ENCODE measurements at regions not wholly inside any gene's neighbourhood (a gene's known extent, or its start where the extent isn't known, plus 50 kb on each side); places are given as distances from the start of the nearest gene placed in this dataset.
"Not testable (repeated sequence)": the region's sequence is repeated elsewhere in the genome, so short reads cannot be mapped to it uniquely, and the experiment has no call there.

- no peak for DNase-seq
Observed at GRCh38 chr17:33572615-33573014, 279.5 kb upstream of the ASIC2 start.

GRCh38 chr17:33574942-33575445, 281.9 kb upstream of the ASIC2 start:
- no peak for DNase-seq

GRCh38 chr17:33579740-33580139, 286.6 kb upstream of the ASIC2 start:
- DNase-seq, result not testable (repeated sequence)

- DNase-seq, result no peak
Observed at GRCh38 chr17:33580215-33580614, 287.1 kb upstream of the ASIC2 start.

GRCh38 chr17:33582661-33583060, 289.6 kb upstream of the ASIC2 start:
- DNase-seq, result no peak

GRCh38 chr17:33583518-33584417, 290.7 kb upstream of the ASIC2 start:
- DNase-seq, result no peak

GRCh38 chr17:33593991-33594390, 300.9 kb upstream of the ASIC2 start:
- no peak for DNase-seq

GRCh38 chr17:33595828-33596227, 302.7 kb upstream of the ASIC2 start:
- no peak for DNase-seq

GRCh38 chr17:33596899-33597298, 303.8 kb upstream of the ASIC2 start:
- DNase-seq, result peak; percentile 5

- no peak for DNase-seq
Observed at GRCh38 chr17:33598797-33599196, 305.7 kb upstream of the ASIC2 start.

GRCh38 chr17:33602981-33603380, 309.9 kb upstream of the ASIC2 start:
- no peak for DNase-seq

- DNase-seq, result no peak
Observed at GRCh38 chr17:33603789-33604188, 310.7 kb upstream of the ASIC2 start.

- no peak for DNase-seq
Observed at GRCh38 chr17:33611532-33611931, 318.4 kb upstream of the ASIC2 start.

GRCh38 chr17:33615861-33616260, 322.8 kb upstream of the ASIC2 start:
- no peak for DNase-seq

GRCh38 chr17:33623841-33624240, 330.7 kb upstream of the ASIC2 start:
- no peak for DNase-seq

- no peak for DNase-seq
Observed at GRCh38 chr17:33628500-33629346, 335.6 kb upstream of the ASIC2 start.

- no peak for DNase-seq
Observed at GRCh38 chr17:33633446-33633845, 340.4 kb upstream of the ASIC2 start.

- no peak for DNase-seq
Observed at GRCh38 chr17:33637534-33637933, 344.4 kb upstream of the ASIC2 start.

GRCh38 chr17:33639103-33639880, 346.2 kb upstream of the ASIC2 start:
- DNase-seq, result no peak

- no peak for DNase-seq
Observed at GRCh38 chr17:33640629-33641028, 347.5 kb upstream of the ASIC2 start.

- no peak for DNase-seq
Observed at GRCh38 chr17:33642002-33642401, 348.9 kb upstream of the ASIC2 start.

- no peak for DNase-seq
Observed at GRCh38 chr17:33647956-33648355, 354.9 kb upstream of the ASIC2 start.

GRCh38 chr17:33650304-33650703, 357.2 kb upstream of the ASIC2 start:
- DNase-seq, result no peak
